Tibial nerve (tissue), 3 donors: ENCODE measurements at regions not wholly inside any gene's neighbourhood (a gene's known extent, or its start where the extent isn't known, plus 50 kb on each side); places are given as distances from the start of the nearest gene placed in this dataset.

Source experiments
- CTCF ChIP-seq, 5 experiments: fragments of 200-600 bp in 3 of 5; fragments of 450-650 bp in 2 of 5; sonication (generic) in 3 of 5; IDR thresholded peaks; one replicate each; pipeline ENCODE4 v1.5.1; 2016 to 2019; ENCODE audit warnings: antibody characterized with exemption in 5 of 5, mild to moderate bottlenecking in 3 of 5, moderate library complexity in 2 of 5
- POLR2A ChIP-seq, 2 donors: fragments of 450-650 bp; IDR thresholded peaks; one replicate each; pipeline ENCODE4 v1.6.1; 2017; ENCODE audit warnings: antibody characterized with exemption in 2 of 2, mild to moderate bottlenecking in 2 of 2, moderate library complexity in 2 of 2

- no peak for TF ChIP-seq CTCF (IDR thresholded peaks at IDR 0.05)
- no peak for TF ChIP-seq POLR2A (IDR thresholded peaks at IDR 0.05)
Observed at GRCh38 chr13:50361282-50361681, 346.0 kb downstream of the KCNRG start.
